Adipocyte (in vitro differentiated cells): ENCODE measurements at regions not wholly inside any gene's neighbourhood (a gene's known extent, or its start where the extent isn't known, plus 50 kb on each side); places are given as distances from the start of the nearest gene placed in this dataset.

Source experiments
- DNase-seq: peaks from one replicate; pipeline ENCODE4 v3.0.0-alpha.2; 2015; ENCODE audit warnings: low read depth
- H3K27me3 ChIP-seq: replicated peaks from 2 replicates; pipeline ENCODE4 v1.7.0; 2013; ENCODE audit warnings: mild to moderate bottlenecking, low read length, moderate library complexity; ENCODE audit not compliant: control insufficient read depth, insufficient read depth
- H3K36me3 ChIP-seq: 2 replicates; pipeline ENCODE4 v1.7.0; 2013; ENCODE audit warnings: low read length, mild to moderate bottlenecking, moderate library complexity; ENCODE audit not compliant: control insufficient read depth, insufficient read depth, severe bottlenecking
- H3K4me1 ChIP-seq: 2 replicates; pipeline ENCODE4 v1.7.0; 2013; ENCODE audit warnings: mild to moderate bottlenecking, low read length, moderate library complexity; ENCODE audit not compliant: control insufficient read depth, insufficient read depth
- H3K4me3 ChIP-seq: 2 replicates; pipeline ENCODE4 v1.7.0; 2013; ENCODE audit warnings: mild to moderate bottlenecking, low read length, moderate library complexity
- H3K9ac ChIP-seq: 2 replicates; pipeline ENCODE4 v1.7.0; 2013; ENCODE audit warnings: mild to moderate bottlenecking, low read length, moderate library complexity
- H3K9me3 ChIP-seq: 2 replicates; pipeline ENCODE4 v1.7.0; 2013; ENCODE audit warnings: mild to moderate bottlenecking, low read length, moderate library complexity; ENCODE audit not compliant: control insufficient read depth

- DNase-seq, result peak; percentile 13
- H3K4me1 ChIP-seq, result peaks cover 13% of the 10 kb centered on the region
- no peaks in the 10 kb centered on the region for H3K36me3 ChIP-seq
- no peak overlapping the region for H3K9ac ChIP-seq
- H3K9me3 ChIP-seq, result no peaks in the 10 kb centered on the region
- no peak overlapping the region for H3K4me3 ChIP-seq
- no peaks in the 10 kb centered on the region for H3K27me3 ChIP-seq
These were observed 780.5 kb upstream of the ZNF608 start for GRCh38 chr5:125526966-125527365.

- Histone ChIP-seq H3K9ac (no peak overlapping the region), H3K27me3 (no peaks in the 10 kb centered on the region), H3K4me3 (no peak overlapping the region), H3K36me3 (no peaks in the 10 kb centered on the region), H3K4me1 (peaks cover 13% of the 10 kb centered on the region), H3K9me3 (no peaks in the 10 kb centered on the region)
- no peak for DNase-seq
These were observed 782.4 kb upstream of the ZNF608 start for GRCh38 chr5:125528881-125529280.

GRCh38 chr5:125530833-125531615, 784.6 kb upstream of the ZNF608 start:
- no peak overlapping the region for H3K9ac ChIP-seq
- DNase-seq, result no peak
- H3K4me3 ChIP-seq, result no peak overlapping the region
- no peaks in the 10 kb centered on the region for H3K9me3 ChIP-seq
- no peaks in the 10 kb centered on the region for H3K36me3 ChIP-seq
- H3K27me3 ChIP-seq, result no peaks in the 10 kb centered on the region
- H3K4me1 ChIP-seq, result peaks cover 7% of the 10 kb centered on the region

GRCh38 chr5:125536095-125536494, 789.7 kb upstream of the ZNF608 start:
- H3K36me3 ChIP-seq, result no peaks in the 10 kb centered on the region
- peaks cover 16% of the 10 kb centered on the region for H3K4me1 ChIP-seq
- no peaks in the 10 kb centered on the region for H3K27me3 ChIP-seq
- H3K9me3 ChIP-seq, result peaks cover 26% of the 10 kb centered on the region
- DNase-seq, result no peak
- H3K9ac ChIP-seq, result no peak overlapping the region
- no peak overlapping the region for H3K4me3 ChIP-seq

- H3K36me3 ChIP-seq, result no peaks in the 10 kb centered on the region
- H3K4me3 ChIP-seq, result no peak overlapping the region
- no peaks in the 10 kb centered on the region for H3K27me3 ChIP-seq
- DNase-seq, result peak; percentile 64
- no peak overlapping the region for H3K9ac ChIP-seq
- peaks cover 26% of the 10 kb centered on the region for H3K9me3 ChIP-seq
- H3K4me1 ChIP-seq, result peaks cover 16% of the 10 kb centered on the region
These were observed 790.1 kb upstream of the ZNF608 start for GRCh38 chr5:125536582-125536981.

- Histone ChIP-seq H3K36me3 (no peaks in the 10 kb centered on the region), H3K27me3 (no peaks in the 10 kb centered on the region), H3K4me1 (peaks cover 16% of the 10 kb centered on the region), H3K9me3 (peaks cover 26% of the 10 kb centered on the region), H3K4me3 (peak overlapping the region; percentile 37), H3K9ac (no peak overlapping the region)
- DNase-seq, result no peak
These were observed 791.2 kb upstream of the ZNF608 start for GRCh38 chr5:125537661-125538060.

- H3K4me3 ChIP-seq, result peak overlapping the region; percentile 9
- peaks cover 16% of the 10 kb centered on the region for H3K4me1 ChIP-seq
- no peaks in the 10 kb centered on the region for H3K27me3 ChIP-seq
- peaks cover 26% of the 10 kb centered on the region for H3K9me3 ChIP-seq
- H3K36me3 ChIP-seq, result no peaks in the 10 kb centered on the region
- H3K9ac ChIP-seq, result no peak overlapping the region
- DNase-seq, result no peak
These were observed 792.0 kb upstream of the ZNF608 start for GRCh38 chr5:125538469-125538868.

- no peak for DNase-seq
- Histone ChIP-seq H3K4me3 (no peak overlapping the region), H3K4me1 (peaks cover 14% of the 10 kb centered on the region), H3K9me3 (peaks cover 26% of the 10 kb centered on the region), H3K9ac (no peak overlapping the region), H3K36me3 (no peaks in the 10 kb centered on the region), H3K27me3 (no peaks in the 10 kb centered on the region)
These were observed 794.6 kb upstream of the ZNF608 start for GRCh38 chr5:125541085-125541484.

- Histone ChIP-seq H3K9me3 (no peaks in the 10 kb centered on the region), H3K4me1 (peaks cover 28% of the 10 kb centered on the region), H3K36me3 (no peaks in the 10 kb centered on the region), H3K27me3 (no peaks in the 10 kb centered on the region), H3K9ac (peak overlapping the region; percentile 62), H3K4me3 (peak overlapping the region; percentile 28)
- DNase-seq, result peak; percentile 79
These were observed 803.0 kb upstream of the ZNF608 start for GRCh38 chr5:125549322-125549911.

GRCh38 chr5:125550274-125550673, 803.8 kb upstream of the ZNF608 start:
- Histone ChIP-seq H3K27me3 (no peaks in the 10 kb centered on the region), H3K9ac (no peak overlapping the region), H3K36me3 (no peaks in the 10 kb centered on the region), H3K9me3 (no peaks in the 10 kb centered on the region), H3K4me1 (peaks cover 28% of the 10 kb centered on the region), H3K4me3 (no peak overlapping the region)
- DNase-seq, result peak; percentile 76

- no peaks in the 10 kb centered on the region for H3K36me3 ChIP-seq
- no peaks in the 10 kb centered on the region for H3K9me3 ChIP-seq
- H3K27me3 ChIP-seq, result no peaks in the 10 kb centered on the region
- H3K9ac ChIP-seq, result no peak overlapping the region
- H3K4me1 ChIP-seq, result peaks cover 28% of the 10 kb centered on the region
- peak; percentile 37 for DNase-seq
- H3K4me3 ChIP-seq, result no peak overlapping the region
These were observed 804.8 kb upstream of the ZNF608 start for GRCh38 chr5:125551246-125551645.
